Stomach (tissue), 8 donors: ENCODE measurements at regions not wholly inside any gene's neighbourhood (a gene's known extent, or its start where the extent isn't known, plus 50 kb on each side); places are given as distances from the start of the nearest gene placed in this dataset.
"Not testable (repeated sequence)": the region's sequence is repeated elsewhere in the genome, so short reads cannot be mapped to it uniquely, and the experiment has no call there.

Source experiments
- DNase-seq, 2 donors: peaks; one replicate each; pipeline versions ENCODE4 v3.0.0 to v3.0.0-alpha.2; 2013 to 2019
- H3K27ac ChIP-seq, 5 donors: fragments of 200-600 bp in 4 of 5; sonication (generic) in 4 of 5; one replicate each; pipeline ENCODE4 v1.5.1; 2013 to 2019; ENCODE audit warnings: mild to moderate bottlenecking in 1 of 5, moderate library complexity in 1 of 5
- H3K27me3 ChIP-seq, 3 donors: fragments of 200-600 bp; sonication (generic); one replicate each; pipeline ENCODE4 v1.5.1; 2017 to 2019; ENCODE audit warnings: mixed run types in 1 of 3
- H3K36me3 ChIP-seq, 4 donors: fragments of 200-600 bp; sonication (generic); 1 replicate in 3 of 4; 2 replicates in 1 of 4; pipeline ENCODE4 v1.5.1; 2016 to 2019
- H3K4me1 ChIP-seq, 4 donors: fragments of 200-600 bp; sonication (generic); one replicate each; pipeline ENCODE4 v1.5.1; 2016 to 2019
- H3K4me3 ChIP-seq, 4 donors: fragments of 200-600 bp; sonication (generic) in 3 of 4; one replicate each; pipeline ENCODE4 v1.5.1; 2016 to 2019; ENCODE audit warnings: mild to moderate bottlenecking in 1 of 4
- H3K9me3 ChIP-seq, 4 donors: fragments of 200-600 bp; sonication (generic); one replicate each; pipeline ENCODE4 v1.5.1; 2016 to 2019
- EP300 ChIP-seq: sonication (generic); formaldehyde crosslinking; IDR thresholded peaks from one replicate; pipeline ENCODE4 v1.6.1; 2017; ENCODE audit warnings: antibody characterized with exemption
- POLR2A ChIP-seq, 4 donors: fragments of 450-650 bp; IDR thresholded peaks; one replicate each; pipeline ENCODE4 v1.6.1; 2016; ENCODE audit warnings: antibody characterized with exemption in 4 of 4, control low read depth in 2 of 4, mild to moderate bottlenecking in 1 of 4, moderate library complexity in 1 of 4
- POLR2AphosphoS5 ChIP-seq, 3 donors: sonication (generic); formaldehyde crosslinking; IDR thresholded peaks; one replicate each; pipeline ENCODE4 v1.6.1; 2016; ENCODE audit warnings: antibody characterized with exemption in 3 of 3
- WGBS, 5 donors: extraction: QIAGEN DNeasy Blood & Tissue Kit in 3 of 5; methylation state at CpG; one replicate each; pipeline versions ENCODE4 v1.1.5 to v1.1.7; 2013 to 2018; 5-methylcytosine and 5-hydroxymethylcytosine counted together
- intact Hi-C: fragments of 100-400 bp; cut with DNase I; formaldehyde crosslinking; loops from one replicate; pipeline ENCODE4 v1.15.1; 2023; ENCODE audit warnings: low total_unique reads
- TF ChIP-seq, protein P1 (sequence below), 7 experiments: fragments of 450-650 bp in 4 of 7; fragments of 200-600 bp in 3 of 7; sonication (generic) in 3 of 7; IDR thresholded peaks; one replicate each; pipeline ENCODE4 v1.5.1; 2016 to 2019; ENCODE audit warnings: antibody characterized with exemption in 7 of 7, control low read depth in 2 of 7, mild to moderate bottlenecking in 1 of 7
- donor health status: healthy with polysubstance abuse.
- donor health status: Bipolar disorder and iron deficiency.
- donor health status: healthy.

- Histone ChIP-seq H3K4me1 (peaks cover 6 to 19% (median 9%) of the 10 kb centered on the region in 4 donors), H3K9me3 (no peaks in the 10 kb centered on the region), H3K36me3 (no peaks in the 10 kb centered on the region), H3K27me3 (no peaks in the 10 kb centered on the region), H3K4me3 (no peak overlapping the region), H3K27ac (no peak overlapping the region)
- no peak for TF ChIP-seq POLR2AphosphoS5 (IDR thresholded peaks at IDR 0.05)
- TF ChIP-seq POLR2A (IDR thresholded peaks at IDR 0.05), result no peak
- TF ChIP-seq, protein P1, sequence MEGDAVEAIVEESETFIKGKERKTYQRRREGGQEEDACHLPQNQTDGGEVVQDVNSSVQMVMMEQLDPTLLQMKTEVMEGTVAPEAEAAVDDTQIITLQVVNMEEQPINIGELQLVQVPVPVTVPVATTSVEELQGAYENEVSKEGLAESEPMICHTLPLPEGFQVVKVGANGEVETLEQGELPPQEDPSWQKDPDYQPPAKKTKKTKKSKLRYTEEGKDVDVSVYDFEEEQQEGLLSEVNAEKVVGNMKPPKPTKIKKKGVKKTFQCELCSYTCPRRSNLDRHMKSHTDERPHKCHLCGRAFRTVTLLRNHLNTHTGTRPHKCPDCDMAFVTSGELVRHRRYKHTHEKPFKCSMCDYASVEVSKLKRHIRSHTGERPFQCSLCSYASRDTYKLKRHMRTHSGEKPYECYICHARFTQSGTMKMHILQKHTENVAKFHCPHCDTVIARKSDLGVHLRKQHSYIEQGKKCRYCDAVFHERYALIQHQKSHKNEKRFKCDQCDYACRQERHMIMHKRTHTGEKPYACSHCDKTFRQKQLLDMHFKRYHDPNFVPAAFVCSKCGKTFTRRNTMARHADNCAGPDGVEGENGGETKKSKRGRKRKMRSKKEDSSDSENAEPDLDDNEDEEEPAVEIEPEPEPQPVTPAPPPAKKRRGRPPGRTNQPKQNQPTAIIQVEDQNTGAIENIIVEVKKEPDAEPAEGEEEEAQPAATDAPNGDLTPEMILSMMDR (IDR thresholded peaks at IDR 0.05), result no peak
- 83 to 90% (median 90%) methylated on average over 13 of the region's 13 CpGs for WGBS, 5 donors
- no peak for DNase-seq
- intact Hi-C loops, result no loop called here
These were observed 152.7 kb downstream of the MYCN start for GRCh38 chr2:16092861-16093638.

DNA sequence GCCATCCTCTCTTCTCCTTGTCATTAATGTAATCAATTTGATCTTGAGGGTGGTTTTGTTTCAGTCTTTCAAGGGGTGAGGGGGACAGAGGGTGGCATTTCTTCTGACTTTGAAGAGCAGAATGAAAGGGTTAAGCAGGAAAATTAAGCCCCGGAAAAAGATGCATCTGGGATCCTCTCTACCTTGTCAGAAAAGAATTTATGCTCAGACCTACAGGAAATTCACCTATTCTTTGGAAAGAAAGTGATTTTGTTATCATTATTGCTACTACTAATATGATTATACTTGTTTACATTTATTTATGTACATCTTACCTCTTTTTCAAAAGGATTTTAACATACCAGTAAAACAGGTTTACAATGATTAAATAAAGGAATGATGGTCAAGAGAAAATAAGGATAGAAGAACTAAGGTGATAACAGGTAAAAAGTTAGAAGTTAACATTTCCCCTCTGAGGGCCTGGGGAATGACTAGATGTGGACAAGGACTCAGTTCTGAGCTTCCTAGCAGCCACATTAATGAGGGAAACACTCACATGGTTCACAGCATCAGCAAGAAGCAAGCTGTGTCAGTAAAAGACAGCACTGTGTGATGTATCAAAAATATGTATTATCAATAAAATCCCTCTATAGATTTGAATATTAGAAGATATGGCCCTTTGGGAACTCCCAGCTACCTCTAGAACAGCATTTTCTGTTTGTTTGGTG is 151.4 kb downstream of the MYCN start:
- intact Hi-C loops, result no loop called here
- DNase-seq, result no peak

DNA sequence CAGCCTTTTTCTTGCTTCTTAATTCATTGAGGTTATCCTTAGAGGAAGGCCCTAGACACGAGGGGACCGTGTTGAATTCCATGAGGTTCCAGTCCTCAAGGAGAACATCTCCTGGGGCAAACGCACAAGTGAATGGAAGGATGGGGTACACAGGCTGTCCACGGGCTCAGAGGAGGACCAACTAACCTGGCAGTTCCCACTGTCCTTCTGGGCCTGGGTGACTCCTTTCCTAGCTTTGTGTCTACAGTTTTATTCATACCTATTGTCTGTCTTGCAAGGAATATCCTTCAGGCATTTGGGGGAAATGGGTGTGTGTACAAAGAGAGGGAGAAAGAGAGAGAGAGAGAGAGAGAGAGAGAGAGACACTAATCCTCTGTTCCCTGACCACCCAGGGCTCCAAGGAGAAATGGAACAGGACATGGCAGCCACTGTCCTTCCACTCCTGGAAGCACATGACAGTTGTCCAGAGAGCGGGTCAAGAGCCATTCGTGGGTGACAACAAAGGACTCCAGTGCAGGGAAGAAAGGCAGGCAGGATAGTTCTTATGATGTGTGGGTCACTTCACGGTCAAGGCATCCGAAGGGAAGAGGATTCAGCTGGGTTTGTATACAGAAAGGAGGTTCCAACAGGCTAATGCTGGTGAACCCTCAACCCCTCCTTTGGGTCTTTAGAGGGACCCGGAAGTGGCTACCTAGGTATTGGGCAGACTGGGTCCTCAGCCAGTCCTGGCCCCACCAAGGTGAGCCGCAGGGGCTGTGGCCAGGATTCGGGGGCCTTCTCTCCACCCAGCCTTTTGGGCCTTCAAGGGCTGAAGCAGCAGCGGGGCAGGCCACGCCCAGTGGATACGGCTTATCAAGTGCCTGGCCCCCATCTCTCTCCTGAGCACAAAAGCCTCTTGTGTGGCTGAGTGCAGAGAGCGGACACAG is 150.6 kb downstream of the MYCN start:
- WGBS, 5 donors, result 68 to 91% (median 76%) methylated on average over 12 to 15 of the region's 15 CpGs
- H3K36me3 ChIP-seq, result no peaks in the 10 kb centered on the region
- H3K27ac ChIP-seq, result no peak overlapping the region
- intact Hi-C loops, result no loop called here
- no peak for DNase-seq
- H3K27me3 ChIP-seq, result no peaks in the 10 kb centered on the region
- TF ChIP-seq POLR2A (IDR thresholded peaks at IDR 0.05), result no peak
- TF ChIP-seq POLR2AphosphoS5 (IDR thresholded peaks at IDR 0.05), result no peak
- TF ChIP-seq, protein P1 (IDR thresholded peaks at IDR 0.05), result no peak
- no peak for TF ChIP-seq EP300
- H3K4me1 ChIP-seq, result peaks cover 6 to 12% (median 9%) of the 10 kb centered on the region in 4 donors
- no peaks in the 10 kb centered on the region for H3K9me3 ChIP-seq
- no peak overlapping the region for H3K4me3 ChIP-seq

More for the DNA sequence above, 151.4 kb downstream of the MYCN start:
- 31 to 56% (median 42%) methylated on average over 1 of the region's 1 CpG for WGBS, 5 donors
- TF ChIP-seq POLR2A (IDR thresholded peaks at IDR 0.05), result no peak
- TF ChIP-seq EP300, result no peak
- TF ChIP-seq, protein P1 (IDR thresholded peaks at IDR 0.05), result no peak
- TF ChIP-seq POLR2AphosphoS5 (IDR thresholded peaks at IDR 0.05), result no peak
- Histone ChIP-seq H3K9me3 (no peaks in the 10 kb centered on the region), H3K4me1 (peaks cover 6 to 13% (median 9%) of the 10 kb centered on the region in 4 donors), H3K27me3 (no peaks in the 10 kb centered on the region), H3K4me3 (no peak overlapping the region), H3K27ac (no peak overlapping the region), H3K36me3 (no peaks in the 10 kb centered on the region)

GRCh38 chr2:16089491-16089890 is 149.1 kb downstream of the MYCN start:
- intact Hi-C loops, DNase-seq, H3K27me3 ChIP-seq, H3K27ac ChIP-seq, H3K4me1 ChIP-seq, H3K4me3 ChIP-seq, H3K36me3 ChIP-seq, H3K9me3 ChIP-seq: not testable (repeated sequence)
- WGBS, 5 donors, result 82 to 93% (median 90%) methylated on average over 7 of the region's 7 CpGs
